Mesendoderm (in vitro differentiated cells): ENCODE measurements at regions not wholly inside any gene's neighbourhood (a gene's known extent, or its start where the extent isn't known, plus 50 kb on each side); places are given as distances from the start of the nearest gene placed in this dataset.

Experiments used
- DNase-seq: peaks from one replicate; pipeline ENCODE4 v3.0.0; 2013
- H2AK5ac ChIP-seq: 2 replicates; pipeline ENCODE4 v1.6.1; 2013; ENCODE audit warnings: low read length, inconsistent platforms
- H2BK120ac ChIP-seq: 2 replicates; pipeline ENCODE4 v1.6.1; 2013; ENCODE audit warnings: low read depth, mild to moderate bottlenecking, low read length, moderate library complexity, mixed read lengths
- H2BK15ac ChIP-seq: replicated peaks from 2 replicates; pipeline ENCODE4 v1.6.1; 2013; ENCODE audit warnings: low read depth, mild to moderate bottlenecking, moderate library complexity
- H2BK5ac ChIP-seq: 2 replicates; pipeline ENCODE4 v1.6.1; 2013; ENCODE audit warnings: low read length, inconsistent platforms
- H3K18ac ChIP-seq: 2 replicates; pipeline ENCODE4 v1.6.1; 2013; ENCODE audit warnings: mild to moderate bottlenecking, low read length, mixed read lengths
- H3K23ac ChIP-seq: one replicate; pipeline ENCODE4 v1.6.1; 2013; ENCODE audit warnings: low read length
- H3K27ac ChIP-seq: 2 replicates; pipeline ENCODE4 v1.5.1; 2013; ENCODE audit warnings: low read depth, mild to moderate bottlenecking, inconsistent platforms, low read length, moderate library complexity
- H3K27me3 ChIP-seq: 2 replicates; pipeline ENCODE4 v1.6.1; 2013; ENCODE audit warnings: low read length, control low read depth, mild to moderate bottlenecking, inconsistent platforms; ENCODE audit not compliant: insufficient read depth, poor library complexity
- H3K36me3 ChIP-seq: 2 replicates; pipeline ENCODE4 v1.6.1; 2013; ENCODE audit warnings: low read length, inconsistent platforms; ENCODE audit not compliant: control insufficient read depth, insufficient read depth
- H3K4ac ChIP-seq: one replicate; pipeline ENCODE4 v1.6.1; 2013; ENCODE audit warnings: low read depth, mild to moderate bottlenecking, low read length, moderate library complexity
- H3K4me1 ChIP-seq: 2 replicates; pipeline ENCODE4 v1.6.1; 2013; ENCODE audit warnings: low read depth, low read length, inconsistent platforms; ENCODE audit not compliant: control insufficient read depth
- H3K4me2 ChIP-seq: 2 replicates; pipeline ENCODE4 v1.6.1; 2013; ENCODE audit warnings: low read length
- H3K4me3 ChIP-seq: 2 replicates; pipeline ENCODE4 v1.5.1; 2013; ENCODE audit warnings: mild to moderate bottlenecking, low read length
- H3K56ac ChIP-seq: one replicate; pipeline ENCODE4 v1.6.1; 2013; ENCODE audit warnings: low read length
- H3K79me1 ChIP-seq: 2 replicates; pipeline ENCODE4 v1.6.1; 2013; ENCODE audit warnings: low read length, inconsistent platforms
- H3K79me2 ChIP-seq: 2 replicates; pipeline ENCODE4 v1.6.1; 2013; ENCODE audit warnings: mild to moderate bottlenecking, low read length; ENCODE audit not compliant: control insufficient read depth, insufficient read depth
- H3K9ac ChIP-seq: 2 replicates; pipeline ENCODE4 v1.6.1; 2013; ENCODE audit warnings: low read length, inconsistent platforms
- H4K5ac ChIP-seq: one replicate; pipeline ENCODE4 v1.6.1; 2013; ENCODE audit warnings: low read length
- H4K8ac ChIP-seq: one replicate; pipeline ENCODE4 v1.6.1; 2013; ENCODE audit warnings: low read depth, mild to moderate bottlenecking, control low read depth, low read length, moderate library complexity
- WGBS: extraction: QIAGEN DNeasy Blood & Tissue Kit; methylation state at CpG from one replicate; pipeline ENCODE4 v1.1.7; 2013; ENCODE audit warnings: low lambda C conversion rate, missing lambda C conversion rate; ENCODE audit not compliant: insufficient coverage; ENCODE audit errors: extremely low coverage; 5-methylcytosine and 5-hydroxymethylcytosine counted together

DNA sequence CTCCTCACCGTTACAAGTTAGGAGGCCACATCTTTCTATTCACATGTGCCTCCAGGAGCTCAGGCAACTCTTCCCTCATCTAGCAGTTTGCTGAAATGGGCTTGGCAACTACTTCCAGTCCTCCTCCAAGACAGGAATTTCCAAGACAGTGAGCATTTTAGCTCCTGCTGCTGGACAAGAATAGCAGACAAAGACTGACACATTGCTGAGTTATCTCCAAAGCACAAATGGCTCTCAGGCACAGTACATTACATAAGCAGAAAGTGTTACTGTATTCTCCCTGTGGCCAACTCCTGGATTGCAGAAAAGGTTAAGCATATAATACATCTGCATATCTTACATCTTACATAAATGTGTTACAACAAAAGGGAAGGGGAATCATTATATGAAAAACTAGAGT lies 83.2 kb upstream of the POU2AF2 start:
- no peaks in the 10 kb centered on the region for H3K79me2 ChIP-seq
- peak overlapping the region; percentile 40 for H3K18ac ChIP-seq
- H4K5ac ChIP-seq: no peak overlapping the region
- no peak overlapping the region for H4K8ac ChIP-seq
- no peaks in the 10 kb centered on the region for H3K79me1 ChIP-seq
- H3K23ac ChIP-seq: no peak overlapping the region
- H3K27me3 ChIP-seq: no peaks in the 10 kb centered on the region
- no peak overlapping the region for H2BK15ac ChIP-seq
- H3K4ac ChIP-seq: no peak overlapping the region
- no peak overlapping the region for H3K56ac ChIP-seq
- peaks cover 10% of the 10 kb centered on the region for H3K4me1 ChIP-seq
- peak; percentile 72 for DNase-seq
- H3K4me2 ChIP-seq: no peak overlapping the region
- no peak overlapping the region for H3K9ac ChIP-seq
- H2BK5ac ChIP-seq: no peak overlapping the region
- H2BK120ac ChIP-seq: no peak overlapping the region
- no CpG with 5 or more reads among the region's 1 CpG for WGBS
- no peak overlapping the region for H3K4me3 ChIP-seq
- no peak overlapping the region for H3K27ac ChIP-seq
- H2AK5ac ChIP-seq: no peak overlapping the region
- no peaks in the 10 kb centered on the region for H3K36me3 ChIP-seq

- Histone ChIP-seq H3K79me1 (no peaks in the 10 kb centered on the region), H2BK15ac (peak overlapping the region; percentile 100), H3K27ac (no peak overlapping the region), H3K23ac (no peak overlapping the region), H3K4ac (peak overlapping the region; percentile 55), H3K18ac (no peak overlapping the region), H3K4me3 (no peak overlapping the region), H2BK120ac (no peak overlapping the region), H3K79me2 (no peaks in the 10 kb centered on the region), H3K4me1 (peaks cover 7% of the 10 kb centered on the region), H2BK5ac (no peak overlapping the region), H3K27me3 (no peaks in the 10 kb centered on the region), H2AK5ac (no peak overlapping the region), H3K36me3 (no peaks in the 10 kb centered on the region), H3K9ac (no peak overlapping the region), H3K4me2 (no peak overlapping the region), H4K8ac (no peak overlapping the region), H4K5ac (no peak overlapping the region), H3K56ac (no peak overlapping the region)
- no peak for DNase-seq
- no CpG with 5 or more reads among the region's 11 CpGs for WGBS
Observed at GRCh38 chr11:111157571-111157970, 88.0 kb upstream of the POU2AF2 start.

GRCh38 chr11:111155021-111155420 lies 90.5 kb upstream of the POU2AF2 start:
- DNase-seq: no peak
- no CpG with 5 or more reads among the region's 2 CpGs for WGBS
- no peaks in the 10 kb centered on the region for H3K79me1 ChIP-seq
- H3K9ac ChIP-seq: no peak overlapping the region
- H3K27me3 ChIP-seq: no peaks in the 10 kb centered on the region
- H3K4me3 ChIP-seq: no peak overlapping the region
- H3K79me2 ChIP-seq: no peaks in the 10 kb centered on the region
- H3K4me1 ChIP-seq: no peaks in the 10 kb centered on the region
- no peak overlapping the region for H3K4ac ChIP-seq
- no peak overlapping the region for H3K18ac ChIP-seq
- H3K27ac ChIP-seq: no peak overlapping the region
- H4K8ac ChIP-seq: no peak overlapping the region
- H4K5ac ChIP-seq: no peak overlapping the region
- H3K56ac ChIP-seq: no peak overlapping the region
- H3K36me3 ChIP-seq: no peaks in the 10 kb centered on the region
- H3K23ac ChIP-seq: no peak overlapping the region
- H3K4me2 ChIP-seq: no peak overlapping the region
- H2AK5ac ChIP-seq: no peak overlapping the region
- H2BK15ac ChIP-seq: no peak overlapping the region
- H2BK120ac ChIP-seq: no peak overlapping the region
- H2BK5ac ChIP-seq: no peak overlapping the region

DNA sequence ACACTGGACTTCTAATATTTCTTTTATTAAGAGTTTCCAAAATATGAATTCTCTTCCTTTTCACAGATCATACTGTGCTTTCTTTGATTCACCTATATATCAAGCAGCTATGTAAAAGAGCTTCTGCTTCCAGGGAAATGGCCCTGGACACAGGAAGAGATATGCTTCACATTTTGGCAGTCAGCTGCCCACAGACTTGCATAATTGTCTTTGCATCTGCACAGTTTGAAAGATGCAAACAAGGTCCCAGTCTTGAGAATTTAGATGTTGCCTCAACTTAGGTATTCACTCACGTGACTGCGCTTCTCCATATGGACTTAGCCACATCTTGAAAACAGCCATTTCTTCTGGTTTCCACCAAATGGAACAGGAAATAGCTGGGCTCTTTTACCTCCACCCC lies 92.3 kb upstream of the POU2AF2 start:
- Histone ChIP-seq H3K27me3 (no peaks in the 10 kb centered on the region), H3K56ac (no peak overlapping the region), H3K23ac (no peak overlapping the region), H4K8ac (no peak overlapping the region), H3K79me1 (no peaks in the 10 kb centered on the region), H4K5ac (no peak overlapping the region), H3K79me2 (no peaks in the 10 kb centered on the region), H3K18ac (no peak overlapping the region), H3K9ac (no peak overlapping the region), H3K27ac (no peak overlapping the region), H2BK5ac (no peak overlapping the region), H2AK5ac (no peak overlapping the region), H2BK15ac (peak overlapping the region; percentile 25), H3K4me2 (no peak overlapping the region), H3K36me3 (no peaks in the 10 kb centered on the region), H3K4ac (no peak overlapping the region), H3K4me3 (no peak overlapping the region), H3K4me1 (no peaks in the 10 kb centered on the region), H2BK120ac (no peak overlapping the region)
- WGBS: no CpG with 5 or more reads among the region's 2 CpGs
- no peak for DNase-seq

DNA sequence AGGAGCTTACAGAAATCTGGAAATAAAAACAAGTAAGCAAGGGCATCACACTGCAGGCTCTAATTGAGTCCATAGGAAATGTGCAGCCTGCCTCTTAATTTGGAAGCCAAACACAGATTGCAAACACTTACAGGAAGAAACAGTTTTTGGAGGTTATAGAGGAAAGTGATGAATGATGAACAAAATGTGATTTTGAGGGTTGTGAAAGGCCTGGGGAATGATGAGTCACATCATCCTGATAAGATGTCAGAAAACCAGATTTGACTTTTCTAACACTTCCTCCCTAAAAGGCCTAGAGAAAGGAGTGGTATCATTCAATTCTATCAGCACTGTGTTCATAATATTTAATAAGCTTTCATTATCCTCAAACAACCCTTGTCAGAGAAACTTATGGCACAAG lies 96.6 kb upstream of the POU2AF2 start:
- Histone ChIP-seq H3K27ac (no peak overlapping the region), H2BK5ac (no peak overlapping the region), H3K4me2 (no peak overlapping the region), H3K79me2 (no peaks in the 10 kb centered on the region), H3K56ac (no peak overlapping the region), H3K23ac (no peak overlapping the region), H3K4me3 (no peak overlapping the region), H2BK120ac (no peak overlapping the region), H2BK15ac (peak overlapping the region; percentile 36), H3K79me1 (no peaks in the 10 kb centered on the region), H2AK5ac (no peak overlapping the region), H4K5ac (no peak overlapping the region), H3K4ac (no peak overlapping the region), H4K8ac (no peak overlapping the region), H3K18ac (no peak overlapping the region), H3K9ac (no peak overlapping the region), H3K36me3 (no peaks in the 10 kb centered on the region), H3K4me1 (no peaks in the 10 kb centered on the region), H3K27me3 (no peaks in the 10 kb centered on the region)
- no peak for DNase-seq

GRCh38 chr11:111148121-111148520 lies 97.4 kb upstream of the POU2AF2 start:
- Histone ChIP-seq H3K27me3 (no peaks in the 10 kb centered on the region), H3K9ac (no peak overlapping the region), H2AK5ac (no peak overlapping the region), H2BK15ac (no peak overlapping the region), H3K36me3 (no peaks in the 10 kb centered on the region), H2BK5ac (no peak overlapping the region), H3K79me1 (no peaks in the 10 kb centered on the region), H3K4me3 (no peak overlapping the region), H3K4me1 (no peaks in the 10 kb centered on the region), H3K18ac (no peak overlapping the region), H3K27ac (no peak overlapping the region), H3K56ac (no peak overlapping the region), H3K4ac (no peak overlapping the region), H4K8ac (no peak overlapping the region), H3K4me2 (no peak overlapping the region), H3K23ac (no peak overlapping the region), H2BK120ac (no peak overlapping the region), H3K79me2 (no peaks in the 10 kb centered on the region), H4K5ac (no peak overlapping the region)
- DNase-seq: no peak
- WGBS: no CpG with 5 or more reads among the region's 3 CpGs
